ENCODE measurements at regions not wholly inside any gene's neighbourhood (a gene's known extent, or its start where the extent isn't known, plus 50 kb on each side); places are given as distances from the start of the nearest gene placed in this dataset.
"Not testable (repeated sequence)": the region's sequence is repeated elsewhere in the genome, so short reads cannot be mapped to it uniquely, and the experiment has no call there.

DNA sequence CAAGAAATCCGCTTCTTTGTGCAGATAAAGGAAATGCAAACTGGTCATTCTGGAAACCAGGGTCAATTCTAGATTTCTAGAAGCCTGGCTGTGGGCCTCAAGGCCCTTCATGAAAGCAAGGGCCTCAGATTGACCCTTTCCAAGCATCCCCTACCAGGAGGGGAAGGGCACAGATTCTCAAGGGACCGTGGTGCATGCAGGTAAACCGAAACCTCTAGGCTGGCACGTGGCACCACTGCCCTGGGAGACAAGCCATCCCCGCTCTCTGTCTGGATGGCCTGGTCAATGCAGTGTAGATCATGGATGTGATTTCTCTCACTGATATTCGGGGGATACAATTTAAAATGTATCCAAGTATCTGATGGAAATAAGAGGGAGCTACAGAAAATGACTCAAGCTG lies 69.4 kb downstream of the TOMM20 start:
- DNase-seq, result no peak

DNA sequence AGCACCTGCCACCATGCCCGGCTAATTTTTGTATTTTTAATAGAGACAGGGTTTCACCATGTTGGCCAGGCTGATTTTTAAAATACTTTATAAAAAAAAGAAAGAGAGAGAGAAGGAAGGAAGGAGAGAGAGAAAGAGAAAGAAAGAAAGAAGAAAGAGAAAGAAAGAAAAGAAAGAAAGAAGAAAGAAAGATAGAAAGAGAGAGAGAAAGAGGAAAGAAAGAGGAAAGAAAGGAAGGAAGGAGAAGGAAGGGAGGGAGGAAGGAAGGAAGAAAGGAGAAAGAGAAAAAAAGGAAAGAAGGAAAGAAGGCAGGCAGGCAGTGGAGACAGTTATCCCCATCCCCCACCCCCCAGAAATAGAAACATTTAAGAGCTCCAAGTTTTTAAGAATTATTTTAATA lies 69.9 kb downstream of the TOMM20 start:
- DNase-seq, result no peak

DNA sequence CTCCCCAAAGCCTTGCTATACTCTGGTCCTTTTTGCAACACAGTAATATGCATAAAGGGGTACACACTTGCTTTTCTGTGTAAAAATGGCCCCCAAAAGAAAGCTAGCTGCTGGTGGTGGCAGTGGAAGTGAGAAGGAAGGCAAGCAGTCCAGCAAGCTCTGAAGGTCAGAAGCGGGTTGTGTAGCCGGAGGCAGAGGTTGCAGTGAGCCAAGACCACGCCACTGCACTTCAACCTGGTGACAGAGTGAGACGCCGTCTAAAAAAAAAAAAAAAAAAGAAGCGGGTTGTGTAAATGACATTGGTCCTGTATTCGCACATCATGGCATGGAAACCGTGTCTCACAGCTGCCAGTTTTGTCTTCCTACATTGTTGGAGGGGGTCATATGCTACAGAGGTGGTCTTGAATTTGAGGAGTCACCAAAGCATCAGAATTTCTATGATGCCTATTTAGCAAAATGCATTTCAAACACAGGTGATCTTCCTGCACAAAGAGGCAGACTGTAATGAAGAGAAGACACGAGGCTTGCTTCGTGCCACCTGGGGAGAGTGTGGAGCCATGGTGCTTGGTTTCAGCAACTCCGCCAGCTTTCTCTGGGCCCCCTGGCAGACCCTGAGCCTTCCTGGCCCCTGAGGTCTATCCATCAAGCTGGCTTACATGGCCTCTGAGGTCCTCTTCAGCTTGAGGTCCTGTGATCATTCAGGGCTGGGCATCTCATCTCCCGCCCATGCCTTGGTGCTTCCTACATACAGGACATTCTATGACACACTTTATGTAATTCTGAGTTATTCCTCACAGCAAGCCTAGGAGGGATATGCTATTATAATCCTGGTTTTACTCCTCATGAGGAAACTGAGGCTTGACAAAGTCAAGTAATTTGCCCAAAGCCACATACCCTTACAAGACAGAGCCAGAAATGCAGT lies 71.0 kb downstream of the TOMM20 start:
- DNase-seq, result no peak

DNA sequence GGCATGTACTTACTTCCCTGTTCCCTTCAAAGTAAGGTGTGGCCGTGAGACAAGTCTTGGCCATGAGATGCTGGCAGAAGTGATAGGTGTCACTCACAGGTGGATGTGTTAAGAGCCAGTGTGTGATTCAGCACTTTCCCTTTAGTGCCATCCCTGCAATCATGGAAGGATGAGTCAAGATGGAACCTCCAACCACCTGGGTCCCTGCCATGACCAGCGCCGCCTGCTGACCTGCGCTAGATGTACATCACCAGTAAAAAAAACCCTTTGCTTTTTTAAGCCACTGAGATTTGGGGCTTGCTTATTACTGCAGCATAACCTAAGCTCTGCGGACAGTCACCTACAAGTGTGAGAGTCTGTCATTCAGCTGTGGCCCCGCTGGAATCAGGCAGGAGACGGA lies 71.7 kb downstream of the TOMM20 start:
- DNase-seq, result no peak

DNA sequence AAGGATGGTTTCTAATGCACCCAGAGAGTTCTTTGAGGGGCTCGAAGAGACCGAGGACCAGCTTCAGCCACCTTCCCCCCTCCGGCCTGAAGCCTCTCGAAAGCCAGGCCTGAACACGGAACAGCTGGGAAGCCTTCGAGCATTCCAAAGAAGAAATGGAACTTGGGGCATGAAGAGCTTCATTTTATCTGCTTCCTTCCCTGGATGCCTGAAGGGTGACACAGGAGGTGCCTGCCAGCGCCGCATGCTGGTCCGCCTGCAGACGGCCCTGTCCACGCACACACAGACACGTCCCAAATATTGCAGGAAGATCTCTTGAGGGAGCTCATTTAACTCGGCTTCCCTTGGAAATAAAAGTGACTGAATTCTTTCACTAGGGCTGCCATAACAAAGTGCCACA lies 73.7 kb downstream of the TOMM20 start:
- DNase-seq, result no peak

DNA sequence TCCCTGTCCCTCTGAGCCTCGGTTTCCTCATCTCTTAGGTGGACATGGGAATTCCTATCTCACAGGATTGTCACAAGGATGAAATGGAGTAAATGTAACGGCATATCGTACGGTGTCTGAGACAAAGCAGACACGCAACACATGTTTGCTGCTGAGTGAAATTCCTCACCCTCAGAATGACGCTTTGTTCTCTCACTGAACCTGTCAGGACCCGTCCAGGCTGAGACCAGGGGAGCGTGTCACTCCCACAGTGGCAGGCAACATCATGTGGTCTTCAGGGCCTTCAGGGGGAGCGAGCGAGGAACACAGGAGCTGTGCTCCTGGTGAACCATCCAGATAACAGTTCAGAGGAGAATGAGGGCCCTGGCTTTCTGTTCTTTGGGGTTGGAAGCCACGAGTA lies 74.2 kb downstream of the TOMM20 start:
- DNase-seq, result no peak

DNA sequence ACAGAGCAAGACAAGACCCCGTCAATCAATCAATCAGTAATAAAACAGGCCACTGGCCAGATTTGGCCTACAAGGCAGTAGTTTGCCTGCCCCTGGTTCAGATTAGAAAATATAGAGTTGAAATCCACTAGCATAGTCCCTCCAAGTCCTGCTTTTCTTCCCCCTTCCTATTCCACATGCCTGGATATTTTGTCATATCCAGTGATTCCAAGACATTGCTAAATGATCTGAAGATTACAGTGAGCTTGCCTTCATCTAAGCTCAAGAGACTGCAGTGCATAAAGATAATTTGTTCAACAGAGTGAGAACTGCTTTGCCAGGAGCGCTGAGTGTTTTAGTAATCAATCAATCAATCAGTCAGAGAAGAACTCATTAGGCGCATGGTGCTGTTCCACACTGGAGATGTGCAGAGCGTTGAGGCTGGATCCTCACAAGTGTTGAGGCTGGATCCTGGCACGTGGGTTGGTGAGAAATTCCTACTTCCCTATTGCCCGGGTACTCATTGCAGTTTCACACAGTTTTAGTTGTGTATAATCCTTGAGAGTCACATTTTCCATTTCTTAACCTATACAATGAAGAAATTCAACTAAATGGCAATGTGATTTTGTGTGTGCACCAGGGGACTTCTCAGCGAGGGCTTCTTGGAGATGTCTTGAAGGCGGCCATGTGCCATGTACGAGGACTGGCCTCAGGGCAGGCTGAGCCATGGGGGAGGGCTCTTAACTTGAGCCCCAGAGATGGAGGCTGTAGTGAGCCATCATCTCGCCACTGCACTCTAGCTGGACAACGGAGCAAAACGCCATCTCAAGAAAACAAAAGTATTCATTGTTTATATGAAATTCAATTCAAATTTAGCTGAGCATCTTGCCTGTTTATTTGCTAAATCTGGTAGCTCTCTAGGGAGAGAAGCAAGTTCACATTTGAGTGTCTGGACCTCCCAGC lies 76.3 kb downstream of the TOMM20 start:
- no peak for DNase-seq

DNA sequence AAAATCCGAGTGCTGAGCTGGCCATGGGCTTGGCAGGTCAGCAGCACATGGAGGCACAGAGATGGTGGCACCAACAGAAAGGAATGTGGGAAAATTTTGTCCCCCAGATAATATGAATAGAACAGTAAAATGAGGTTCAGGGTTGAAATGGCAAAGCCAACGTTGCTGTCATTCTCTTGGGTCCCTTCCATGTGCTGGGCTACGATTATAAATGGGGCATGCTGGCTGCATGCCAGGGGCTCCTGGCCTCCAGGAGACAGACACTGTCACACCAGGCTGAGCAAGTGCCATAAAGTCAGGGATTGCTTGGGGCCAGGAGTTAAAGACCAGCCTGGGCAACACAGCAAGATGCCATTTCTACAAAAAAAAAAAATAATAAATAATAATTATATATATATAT lies 77.1 kb downstream of the TOMM20 start:
- peak in 1 of 3 experiments; percentile 13 for DNase-seq

DNA sequence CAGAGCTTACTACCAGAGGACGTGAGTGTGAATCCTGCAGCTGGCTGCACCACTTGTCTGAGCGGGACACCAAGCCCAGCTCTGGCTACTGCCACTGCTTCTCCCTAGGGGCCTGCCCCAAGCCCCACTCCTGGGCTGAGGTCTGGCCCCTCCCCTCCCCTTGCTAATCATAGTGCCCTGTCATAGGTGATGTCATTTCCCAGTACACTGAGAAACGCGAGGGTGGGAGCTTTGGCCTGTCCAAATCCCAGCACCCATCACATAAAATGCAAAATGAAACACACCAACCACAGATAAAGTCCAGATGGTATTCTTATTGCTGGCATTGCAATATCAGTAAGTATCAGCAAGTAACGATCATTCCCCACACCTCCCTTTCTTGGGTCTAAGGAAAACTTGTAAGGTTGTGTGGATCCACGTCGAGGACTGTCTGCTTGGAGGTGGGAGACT lies 77.7 kb downstream of the TOMM20 start:
- no peak for DNase-seq

DNA sequence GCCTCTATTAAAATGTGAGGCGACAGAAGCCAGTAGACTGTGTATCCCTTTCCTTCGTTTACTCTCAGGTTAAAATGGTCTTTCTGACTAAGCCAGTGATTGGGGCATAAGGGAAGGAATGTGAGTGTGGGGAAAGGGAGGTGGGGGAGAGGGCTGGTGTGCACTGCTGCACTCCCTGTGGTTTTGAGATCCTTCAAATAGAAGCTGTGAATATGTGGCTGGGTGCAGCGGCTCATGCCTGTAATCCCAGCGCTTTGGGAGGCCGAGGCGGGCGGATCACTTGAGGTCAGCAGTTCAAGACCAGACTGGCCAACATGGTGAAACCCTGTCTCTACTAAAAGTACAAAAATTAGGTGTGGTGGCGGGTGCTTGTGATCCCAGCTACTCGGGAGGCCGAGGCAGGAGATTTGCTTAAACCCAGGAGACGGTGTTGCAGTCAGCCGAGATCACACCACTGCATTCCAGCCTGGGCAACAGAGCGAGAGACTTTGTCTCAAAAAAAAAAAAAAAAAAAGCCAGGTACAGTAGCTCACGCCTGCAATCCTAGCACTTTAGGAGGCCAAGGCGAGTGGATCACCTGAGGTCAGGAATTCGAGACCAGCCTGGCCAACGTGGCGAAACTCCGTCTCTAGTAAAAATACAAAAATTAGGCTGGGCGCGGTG lies 78.8 kb downstream of the TOMM20 start:
- DNase-seq, result not testable (repeated sequence)

DNA sequence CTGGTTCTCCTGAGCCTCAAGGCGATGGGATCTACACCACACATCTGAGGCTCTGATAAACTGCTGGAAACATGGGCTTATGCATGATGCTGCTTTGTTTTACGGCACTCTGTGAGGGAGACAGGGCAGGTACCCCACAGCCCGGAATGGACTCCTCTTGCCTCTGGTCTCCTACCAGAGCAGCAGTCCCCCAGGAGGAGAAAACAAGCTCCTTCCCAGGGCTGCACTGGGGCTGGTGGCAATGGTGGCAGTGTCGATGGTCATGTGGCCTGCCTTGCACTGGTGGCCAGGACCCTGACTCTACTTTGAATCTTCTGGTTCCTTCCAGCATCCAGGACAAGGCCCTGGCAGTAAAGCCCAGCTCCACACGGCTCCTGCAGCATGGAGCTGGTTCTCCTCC lies 79.4 kb downstream of the TOMM20 start:
- DNase-seq, result no peak

DNA sequence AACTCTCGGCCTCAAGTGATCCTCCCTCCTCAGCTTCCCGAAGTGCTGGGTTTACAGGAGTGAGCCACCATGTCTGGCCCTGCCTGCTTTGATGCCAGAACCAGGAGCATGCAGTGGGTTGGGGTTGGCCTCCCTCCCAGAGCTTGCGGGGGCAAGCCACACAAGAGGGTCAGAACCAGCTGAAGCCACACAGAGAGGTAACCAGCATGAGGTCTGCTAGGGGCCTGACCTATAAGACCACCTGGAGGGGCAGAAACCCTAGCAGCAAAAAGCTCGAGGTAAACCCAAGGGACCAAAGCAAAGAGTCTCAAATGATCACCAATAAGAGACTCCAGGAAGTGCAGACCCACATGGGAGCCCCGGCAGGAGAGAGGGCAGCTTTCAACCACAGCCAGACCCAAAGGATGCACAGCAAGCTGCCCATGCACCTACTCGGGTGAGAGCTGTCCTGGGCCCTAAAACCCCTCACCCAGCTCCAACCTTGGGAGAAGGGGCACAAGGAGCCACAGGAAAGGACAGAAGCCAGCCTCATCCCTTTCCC lies 81.2 kb downstream of the TOMM20 start:
- no peak for DNase-seq

DNA sequence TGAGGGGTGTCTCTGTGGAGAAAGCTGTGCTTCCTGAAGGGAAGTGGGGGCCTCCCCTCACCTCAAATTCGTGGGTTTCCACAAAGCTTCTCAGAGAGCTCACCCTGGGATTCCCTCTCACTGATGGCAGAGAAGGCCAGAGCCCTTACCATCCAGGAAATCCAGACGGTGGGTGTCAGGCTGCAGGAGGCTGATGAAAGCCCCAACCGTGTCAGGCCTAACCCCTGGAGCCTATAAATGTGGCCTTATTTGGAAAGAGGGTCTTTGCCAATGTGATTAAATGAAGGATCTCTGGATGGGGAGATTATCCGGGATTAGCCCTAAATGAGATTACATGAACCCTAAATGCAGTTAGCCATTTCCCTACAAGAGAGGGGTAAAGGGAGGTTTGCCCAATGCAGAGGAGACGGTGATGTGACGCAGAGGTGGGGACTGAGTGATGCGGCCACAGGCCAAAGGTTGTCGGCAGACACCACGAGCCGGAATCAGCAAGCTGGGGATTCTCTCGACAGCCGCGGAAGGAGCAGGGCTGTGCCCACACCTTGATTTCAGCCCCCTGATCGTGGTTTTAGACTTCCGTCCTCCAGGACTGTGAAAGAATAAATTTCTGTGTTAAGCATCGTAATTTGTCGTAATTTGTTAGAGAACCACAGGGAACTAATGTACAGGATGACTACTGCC lies 82.6 kb downstream of the TOMM20 start:
- DNase-seq, result no peak

DNA sequence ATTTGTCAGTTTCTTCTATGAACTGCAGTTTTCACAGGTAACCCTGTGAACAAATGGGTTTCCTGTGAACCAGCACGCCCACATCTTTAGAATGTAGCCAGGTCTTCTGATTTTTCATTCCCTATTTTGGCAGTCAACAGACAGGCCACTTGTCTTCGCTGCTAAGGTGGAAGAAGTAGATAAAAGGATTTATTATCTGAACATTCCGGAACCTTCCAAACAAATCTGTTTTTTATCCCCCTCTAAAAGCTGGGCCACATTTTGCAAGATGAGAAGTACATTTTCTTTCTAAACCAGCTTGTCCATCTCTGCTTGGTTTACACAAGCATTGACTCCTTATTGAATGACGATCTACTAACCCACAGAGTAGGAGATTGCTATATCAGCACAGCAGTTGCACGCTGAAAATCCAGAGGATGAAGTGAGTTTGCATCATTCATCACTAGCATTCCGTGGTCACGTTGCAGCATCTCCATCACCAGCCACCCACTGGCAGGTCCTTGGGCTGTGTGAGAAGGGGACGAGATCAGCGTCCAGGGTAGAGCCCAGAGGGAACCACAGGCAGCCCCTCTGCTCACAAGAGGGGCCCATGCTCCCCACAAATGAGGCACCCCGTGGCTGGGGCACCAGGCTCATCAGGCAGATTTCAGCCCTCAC lies 83.5 kb downstream of the TOMM20 start:
- DNase-seq, result no peak

DNA sequence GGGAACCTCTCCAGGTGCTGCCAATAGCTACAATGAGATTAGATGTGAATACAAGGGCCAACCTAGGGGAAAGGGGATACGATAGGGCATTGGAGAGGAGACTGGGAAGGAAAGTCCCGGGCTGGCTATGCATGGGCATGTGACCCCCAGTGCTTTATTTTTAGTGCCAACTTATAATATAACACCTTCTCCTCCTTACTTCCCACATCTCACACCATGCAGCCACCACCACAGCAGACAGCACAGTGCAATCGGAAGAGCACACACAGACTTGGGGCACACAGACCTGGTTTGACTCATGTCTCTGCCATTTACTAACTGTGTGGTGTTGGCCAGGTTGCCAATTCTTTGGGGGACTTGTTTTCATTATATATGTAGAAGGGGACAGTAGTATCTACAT lies 85.4 kb downstream of the TOMM20 start:
- DNase-seq, result no peak

DNA sequence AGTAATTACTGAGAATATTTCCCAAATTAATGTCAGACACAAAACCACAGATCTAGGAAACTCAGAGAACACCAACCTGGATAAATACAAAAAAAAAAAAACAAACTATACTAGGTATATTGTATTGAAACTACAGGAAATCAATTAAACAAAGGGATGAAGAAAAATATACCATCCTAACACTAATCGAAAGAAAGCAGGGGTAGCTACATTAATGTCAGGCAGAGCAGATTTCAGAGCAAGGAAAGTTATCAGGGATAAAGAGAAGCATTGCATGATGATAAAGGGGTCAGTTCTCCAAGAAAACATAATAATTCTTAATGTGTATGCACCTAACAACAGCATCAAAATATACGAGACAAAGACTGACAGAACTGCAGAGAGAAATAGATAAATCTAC lies 89.9 kb downstream of the TOMM20 start:
- no peak for DNase-seq

DNA sequence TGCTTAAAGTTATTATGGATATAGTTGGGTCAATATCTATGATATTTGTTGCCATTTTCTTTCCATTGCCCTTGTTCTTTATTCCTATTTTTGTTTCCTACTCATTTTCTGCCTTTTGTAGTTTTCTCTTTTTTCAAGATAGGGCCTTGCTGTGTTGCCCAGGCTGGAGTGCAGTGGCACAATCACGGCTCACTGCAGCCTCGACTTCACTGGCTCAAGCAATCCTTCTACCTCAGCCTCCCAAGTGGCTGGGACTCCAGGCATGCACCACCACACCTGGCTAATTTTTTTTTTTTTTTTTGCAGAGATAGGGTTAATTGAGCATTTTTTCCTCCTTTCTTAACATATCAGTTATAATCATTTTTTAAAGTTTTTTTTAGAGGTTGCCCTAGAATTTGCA lies 92.7 kb downstream of the TOMM20 start:
- no peak for DNase-seq

DNA sequence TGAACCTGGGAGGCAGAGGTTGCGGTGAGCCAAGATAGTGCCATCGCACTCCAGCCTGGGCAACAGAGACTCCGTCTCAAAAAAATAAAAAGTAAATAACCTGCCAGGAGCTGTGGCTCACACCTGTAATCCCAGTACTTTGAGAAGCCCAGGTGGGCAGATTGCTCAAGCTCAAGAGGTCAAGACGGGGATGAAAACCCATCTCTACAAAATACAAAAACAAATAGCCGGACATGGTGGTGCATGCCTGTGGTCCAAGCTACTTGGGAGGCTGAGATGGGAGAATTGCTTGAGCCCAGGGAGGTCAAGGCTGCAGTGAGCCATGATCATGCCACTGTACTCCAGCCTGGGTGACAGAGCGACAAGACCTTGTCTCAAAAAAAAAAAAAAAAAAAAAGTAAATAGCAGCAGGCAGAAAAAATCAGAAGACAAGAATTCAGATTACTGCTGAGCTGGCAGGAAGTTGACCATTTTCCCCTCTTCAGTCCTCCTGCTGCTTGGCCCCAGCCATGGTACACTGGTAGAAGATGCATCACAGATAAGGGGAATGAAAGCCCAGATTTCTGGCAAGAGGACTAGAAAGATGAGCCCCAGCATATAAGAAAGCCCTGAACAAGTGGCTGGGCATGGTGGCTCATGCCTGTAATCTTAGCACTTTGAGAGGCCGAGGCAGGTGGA lies 97.6 kb downstream of the TOMM20 start:
- DNase-seq, result no peak

DNA sequence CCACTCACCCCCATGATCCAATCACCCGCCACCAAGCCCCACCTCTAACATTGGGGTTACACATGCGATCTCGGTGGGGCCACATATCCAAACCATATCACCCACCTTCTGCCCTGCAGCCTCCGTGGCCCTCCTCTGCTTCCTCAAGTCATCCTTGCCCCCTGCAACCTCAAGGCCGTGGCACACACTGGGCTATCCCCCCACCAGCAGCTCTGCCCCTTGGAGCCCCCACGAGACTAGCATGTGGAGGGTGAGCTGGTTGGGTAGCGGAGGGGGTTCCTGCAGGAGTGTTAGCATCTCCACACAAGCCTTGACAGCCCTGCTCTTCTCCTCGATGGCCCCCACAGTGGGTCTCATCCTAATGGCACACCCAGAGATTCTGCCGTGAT lies 100.8 kb downstream of the TOMM20 start:
- DNase-seq, result no peak

DNA sequence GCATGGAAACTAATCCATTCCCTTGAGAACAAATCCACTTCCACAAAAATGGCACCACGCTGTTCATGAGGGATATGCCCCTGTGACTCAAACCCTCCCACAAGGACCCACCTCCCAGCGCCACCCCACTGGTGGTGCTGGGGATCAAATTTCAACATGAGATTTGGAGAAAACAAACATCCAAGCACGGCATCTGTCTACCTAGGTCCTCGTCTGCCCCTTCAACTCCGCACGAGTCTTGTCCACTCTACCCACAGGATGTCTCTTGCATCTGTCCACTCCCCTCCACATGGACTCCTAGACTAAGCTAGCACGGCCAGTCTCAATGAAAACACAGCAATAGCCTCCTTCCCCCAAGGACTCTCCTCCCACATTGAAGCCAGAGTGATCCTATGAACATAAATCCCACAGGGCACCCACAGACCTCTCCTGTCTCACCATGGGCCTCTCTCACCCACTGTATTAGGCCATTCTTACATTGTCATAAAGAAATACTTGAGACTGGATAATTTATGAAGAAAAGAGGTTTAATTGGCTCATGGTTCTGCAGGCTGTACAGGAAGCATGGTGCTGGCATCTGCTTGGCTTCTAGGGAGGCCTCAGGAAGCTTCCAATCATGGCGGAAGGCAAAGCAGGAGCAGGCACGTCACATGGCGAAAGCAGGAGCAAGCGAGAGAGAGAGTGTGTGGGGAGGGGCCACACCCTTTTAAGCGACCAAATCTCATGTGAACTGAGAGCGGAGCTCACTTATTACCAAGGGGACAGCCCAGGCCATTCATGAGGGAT lies 101.4 kb downstream of the TOMM20 start:
- DNase-seq, result no peak

Measured in NCI-H1417 (cell line).